OCI-M2 (cell line): ENCODE measurements at regions not wholly inside any gene's neighbourhood (a gene's known extent, or its start where the extent isn't known, plus 50 kb on each side); places are given as distances from the start of the nearest gene placed in this dataset.

Experiments used
- DNase-seq: peaks from one replicate; lab custom pipeline; 2025; ENCODE audit not compliant: unreplicated experiment; lab: John Stamatoyannopoulos, UW

DNA sequence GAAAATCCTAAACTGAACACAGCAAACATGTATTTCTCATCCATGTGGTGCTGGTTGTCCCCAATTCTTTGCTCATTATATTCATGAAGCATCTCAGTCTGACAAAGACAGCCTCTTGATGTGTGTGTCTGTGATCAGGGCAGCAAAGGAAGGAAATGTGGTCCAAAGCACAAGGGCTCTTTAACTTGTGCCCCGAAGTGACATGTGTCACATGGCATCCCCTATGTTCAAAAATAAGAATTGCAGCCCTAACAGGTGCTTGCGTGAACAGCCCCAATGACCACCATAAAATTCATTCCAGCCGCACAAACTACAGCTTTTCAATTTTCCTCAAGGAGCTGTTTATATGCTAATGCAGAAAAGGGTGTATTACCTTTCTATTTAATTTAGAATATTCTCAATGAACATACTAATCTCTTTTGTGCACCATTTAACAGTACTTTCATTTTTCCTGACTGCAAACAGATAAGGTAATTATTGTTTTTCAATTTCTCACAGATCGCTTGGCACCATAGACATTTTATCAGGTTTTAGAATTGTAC lies 231.9 kb upstream of the CTSO start:
- DNase-seq, result no peak

DNA sequence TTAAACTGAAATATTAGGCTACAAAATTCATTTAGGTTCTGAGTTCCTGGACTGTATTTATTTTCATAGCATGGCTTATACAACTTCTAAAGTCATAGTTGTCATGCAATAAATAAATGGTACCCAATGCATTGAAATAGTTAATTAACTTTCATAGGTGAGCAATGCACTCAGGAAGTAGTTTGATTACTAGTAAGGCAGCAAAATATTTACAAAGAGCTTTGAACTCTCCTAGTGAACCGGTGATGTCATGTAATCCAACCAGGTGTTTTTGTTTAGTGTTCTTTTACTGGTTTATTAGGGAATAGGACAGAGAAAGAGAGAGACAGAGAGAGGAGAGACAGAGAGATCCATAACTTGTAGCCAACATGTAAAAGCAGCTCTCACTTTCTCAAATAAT lies 228.6 kb upstream of the CTSO start:
- no peak for DNase-seq

- no peak for DNase-seq
These were observed 224.3 kb upstream of the CTSO start for GRCh38 chr4:156177941-156178340.

DNA sequence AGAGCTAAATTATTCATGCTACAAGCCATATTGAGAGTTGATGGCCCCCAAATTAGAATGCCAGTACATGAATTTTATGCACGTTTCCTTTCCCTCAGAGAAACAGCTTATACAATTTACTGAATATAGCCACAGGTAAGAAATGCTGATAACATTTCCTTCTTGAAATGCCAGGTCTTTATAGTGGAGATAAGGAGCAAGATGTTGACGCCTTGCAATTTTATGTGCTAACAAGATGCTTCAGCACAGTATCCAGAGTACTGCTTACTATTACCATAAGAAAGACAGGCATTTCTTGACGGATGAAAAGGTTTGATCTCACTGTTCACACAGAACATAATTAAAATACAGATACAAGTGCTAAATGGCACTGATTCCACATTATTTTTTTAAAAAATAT lies 223.2 kb upstream of the CTSO start:
- DNase-seq, result no peak

- no peak for DNase-seq
These were observed 220.3 kb upstream of the CTSO start for GRCh38 chr4:156173937-156174336.

GRCh38 chr4:156173486-156173885 lies 219.8 kb upstream of the CTSO start:
- no peak for DNase-seq

DNA sequence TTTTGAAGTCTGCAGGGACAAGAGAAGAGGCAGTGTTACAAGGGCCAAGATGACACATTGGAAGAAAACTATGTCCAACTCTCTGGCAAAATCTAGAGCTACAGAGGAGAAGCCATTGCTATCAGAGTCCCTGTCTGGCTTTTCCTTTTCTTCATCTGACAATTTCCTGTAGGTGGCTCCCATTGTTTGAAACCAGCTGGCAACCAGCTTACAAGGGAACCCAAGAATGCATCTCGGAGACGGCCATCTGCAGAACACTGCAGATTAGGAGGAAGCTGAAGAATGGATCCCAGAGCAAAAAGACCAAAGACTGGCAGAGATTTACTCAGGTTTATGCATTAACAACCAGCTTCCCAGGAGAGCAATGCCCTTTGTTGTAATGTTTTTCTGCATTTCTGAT lies 216.2 kb upstream of the CTSO start:
- DNase-seq, result no peak

DNA sequence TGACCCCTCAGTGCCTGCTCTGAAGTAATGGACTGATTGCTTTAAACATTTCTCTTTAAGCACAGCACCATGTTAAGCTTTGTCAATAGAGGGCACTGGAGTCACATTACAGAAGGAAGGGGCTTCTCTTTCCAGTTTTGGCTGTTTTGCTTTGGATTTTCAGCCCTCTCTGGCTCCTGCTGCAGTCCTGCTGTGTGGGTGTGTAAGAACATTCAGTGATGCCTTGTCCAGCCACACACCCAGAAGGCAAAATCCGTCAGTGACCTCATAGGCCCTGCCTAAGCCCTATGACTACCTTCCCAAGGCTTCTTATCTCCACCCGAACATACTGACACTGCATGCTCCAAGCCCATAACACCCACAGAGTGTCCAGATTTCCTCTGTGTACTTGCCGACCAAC lies 215.3 kb upstream of the CTSO start:
- DNase-seq, result no peak

DNA sequence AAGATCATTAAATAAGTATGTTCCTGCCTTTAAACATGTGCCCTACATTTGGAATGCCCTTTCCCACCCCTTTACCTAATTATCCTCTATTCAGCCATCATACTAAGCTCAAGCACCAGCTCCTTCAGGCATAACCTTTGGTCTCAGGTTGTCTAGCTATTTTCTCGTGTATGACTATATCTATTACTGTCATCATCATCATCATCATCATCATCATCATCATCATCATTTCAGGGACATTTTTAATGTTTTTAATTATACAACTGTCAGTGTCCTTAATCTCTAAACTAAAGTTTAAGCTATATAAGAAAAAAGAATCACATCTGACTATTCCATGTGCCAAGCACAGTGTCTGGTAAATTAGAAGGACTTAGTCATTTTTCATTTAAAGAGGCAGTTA lies 214.6 kb upstream of the CTSO start:
- no peak for DNase-seq

DNA sequence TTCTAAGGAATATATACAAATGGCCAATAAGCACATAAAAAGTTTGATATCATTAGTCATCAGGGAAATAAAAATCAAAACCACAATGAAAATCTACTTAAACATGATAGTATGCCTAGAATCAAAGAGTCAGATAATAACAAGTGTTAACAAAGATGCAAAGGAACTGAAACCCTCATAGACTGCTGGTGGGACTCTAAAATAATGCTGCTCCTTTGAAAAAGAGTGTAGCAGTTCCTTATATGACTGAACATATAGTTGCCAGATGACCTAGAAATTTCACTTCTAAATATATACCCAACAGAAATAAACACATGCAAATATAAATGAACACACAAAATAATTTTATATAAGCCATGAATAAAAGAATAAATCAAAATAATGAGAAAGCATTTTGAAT lies 205.1 kb upstream of the CTSO start:
- no peak for DNase-seq

DNA sequence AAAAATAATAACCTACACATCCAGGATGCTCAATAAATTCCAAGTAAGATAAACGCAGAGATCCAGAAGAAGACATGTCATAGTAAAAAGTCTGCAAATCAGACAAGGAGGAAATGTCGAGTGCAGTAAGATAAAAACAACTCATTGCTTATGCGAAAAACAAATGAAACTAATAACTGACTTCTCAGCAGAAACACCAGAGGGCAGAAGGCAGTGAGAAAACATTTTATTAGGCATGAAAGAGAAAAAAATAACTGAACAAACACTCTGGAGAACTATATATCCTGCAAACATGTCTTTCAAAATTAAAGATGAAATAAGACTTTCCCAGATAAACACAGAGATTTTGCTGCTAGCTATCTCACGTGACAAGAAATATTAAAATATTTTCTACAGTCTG lies 201.3 kb upstream of the CTSO start:
- DNase-seq, result no peak

DNA sequence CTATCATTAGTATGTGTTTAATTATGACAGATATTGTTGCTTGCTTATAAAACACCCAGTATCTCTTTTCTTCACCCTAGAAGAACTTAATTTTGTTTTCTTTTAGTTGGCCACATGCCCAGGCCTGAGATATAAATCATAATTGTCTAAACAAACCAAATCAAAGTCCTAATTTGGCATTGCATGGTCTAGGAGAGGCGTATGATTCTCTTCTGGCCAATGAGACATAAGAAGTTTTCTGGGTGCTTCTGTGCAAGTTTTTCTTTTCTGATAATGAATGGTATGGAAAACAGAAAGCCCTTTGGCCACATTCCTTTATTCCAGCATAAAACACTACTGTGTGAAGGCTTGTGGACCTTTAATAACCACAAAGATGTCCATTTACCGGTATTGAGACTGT lies 192.9 kb upstream of the CTSO start:
- no peak for DNase-seq

GRCh38 chr4:156144961-156145360 lies 191.3 kb upstream of the CTSO start:
- DNase-seq, result no peak

- DNase-seq, result no peak
These were observed 185.2 kb upstream of the CTSO start for GRCh38 chr4:156138781-156139280.

DNA sequence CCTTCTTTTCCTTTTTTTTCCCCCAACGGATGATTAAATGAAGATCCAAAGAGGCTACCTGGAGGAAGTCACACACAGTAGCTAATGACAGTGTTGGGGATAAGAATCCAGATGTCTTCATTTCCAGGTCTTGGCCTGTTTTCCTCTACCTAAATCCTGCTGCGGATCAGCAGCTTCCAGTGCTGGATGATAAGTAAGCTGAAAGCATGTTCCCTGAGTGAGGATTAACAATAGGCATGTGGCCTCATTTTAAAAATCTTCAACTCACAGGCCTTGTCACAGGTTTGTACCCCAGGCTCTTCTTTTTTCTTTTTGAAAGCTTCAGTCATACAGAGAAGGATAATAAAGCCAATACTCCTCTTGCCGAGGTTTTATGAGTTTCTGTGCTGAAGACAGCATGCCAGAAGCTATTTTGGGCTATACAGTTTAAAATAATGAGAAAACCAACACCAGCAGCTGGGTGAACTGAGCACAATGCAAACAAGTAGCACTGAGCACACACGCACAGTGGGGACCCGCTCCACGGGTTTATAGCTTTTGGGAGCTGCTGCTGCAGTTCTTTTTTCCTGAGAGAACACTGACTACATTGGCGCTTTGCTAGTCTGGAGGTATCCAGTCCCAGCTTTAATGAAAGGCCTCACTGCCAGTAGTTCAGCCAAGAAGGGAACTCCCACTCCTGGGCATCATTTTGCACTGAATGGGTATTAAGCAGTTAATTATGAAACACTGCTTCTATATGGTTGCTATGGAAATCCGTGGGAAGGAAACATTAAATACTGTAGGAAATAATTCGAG lies 184.2 kb upstream of the CTSO start:
- DNase-seq, result no peak

DNA sequence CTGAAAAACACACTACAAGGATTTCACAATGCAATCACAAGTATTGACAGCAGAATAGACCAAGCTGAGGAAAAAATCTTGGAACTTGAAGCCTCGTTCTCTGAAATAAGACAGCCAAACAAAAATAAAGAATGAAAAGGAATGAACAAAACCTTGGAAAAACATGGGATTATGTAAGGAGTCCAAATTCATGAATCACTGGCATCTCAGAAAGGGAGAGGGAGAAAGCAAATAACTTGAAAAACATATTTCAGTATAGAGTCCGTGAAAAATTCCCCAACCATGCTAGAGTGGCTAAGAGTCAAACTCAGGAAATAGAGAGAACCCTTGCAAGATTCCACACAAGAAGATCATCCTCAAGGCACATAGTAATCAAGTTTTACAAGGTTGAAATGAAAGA lies 178.5 kb upstream of the CTSO start:
- no peak for DNase-seq

DNA sequence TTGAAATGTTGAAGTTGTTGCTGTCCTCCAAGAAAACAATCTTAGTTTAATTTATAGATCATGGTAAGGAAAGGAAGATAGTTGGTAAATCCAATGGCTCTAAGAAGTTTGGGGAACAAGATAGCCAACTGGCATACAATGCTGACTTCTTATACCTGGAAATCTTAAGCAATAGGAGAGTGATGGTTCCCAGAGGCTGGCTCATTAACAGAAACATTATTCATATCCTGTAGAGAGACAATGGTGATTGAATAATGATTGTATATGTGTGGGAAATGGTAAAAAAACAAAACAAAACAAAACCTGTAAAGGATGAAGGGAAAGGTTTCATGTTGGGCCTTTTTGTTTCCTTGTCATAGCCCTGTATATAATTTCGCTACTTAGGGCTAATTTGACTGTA lies 174.9 kb upstream of the CTSO start:
- no peak for DNase-seq

- no peak for DNase-seq
These were observed 165.0 kb upstream of the CTSO start for GRCh38 chr4:156118507-156119220.

DNA sequence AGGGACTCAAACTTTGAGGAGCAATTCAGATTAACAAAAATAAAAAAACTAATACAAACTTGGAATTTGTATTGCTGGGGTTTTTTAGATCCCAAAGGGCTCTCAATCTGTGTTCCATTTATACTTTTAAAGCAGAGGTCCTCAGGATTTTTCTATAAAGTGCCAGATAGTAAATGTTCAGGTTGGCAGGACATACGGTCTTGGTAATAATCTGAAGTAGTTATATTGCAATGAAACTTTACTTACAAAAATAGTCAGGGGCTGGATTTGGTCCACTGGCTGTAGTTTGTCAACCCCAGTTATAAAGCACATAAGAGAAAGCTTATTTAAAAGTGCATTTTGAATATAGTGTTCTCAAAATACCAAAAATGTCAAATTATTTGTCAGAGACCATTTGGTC lies 164.1 kb upstream of the CTSO start:
- no peak for DNase-seq

GRCh38 chr4:156116991-156117390 lies 163.3 kb upstream of the CTSO start:
- no peak for DNase-seq

DNA sequence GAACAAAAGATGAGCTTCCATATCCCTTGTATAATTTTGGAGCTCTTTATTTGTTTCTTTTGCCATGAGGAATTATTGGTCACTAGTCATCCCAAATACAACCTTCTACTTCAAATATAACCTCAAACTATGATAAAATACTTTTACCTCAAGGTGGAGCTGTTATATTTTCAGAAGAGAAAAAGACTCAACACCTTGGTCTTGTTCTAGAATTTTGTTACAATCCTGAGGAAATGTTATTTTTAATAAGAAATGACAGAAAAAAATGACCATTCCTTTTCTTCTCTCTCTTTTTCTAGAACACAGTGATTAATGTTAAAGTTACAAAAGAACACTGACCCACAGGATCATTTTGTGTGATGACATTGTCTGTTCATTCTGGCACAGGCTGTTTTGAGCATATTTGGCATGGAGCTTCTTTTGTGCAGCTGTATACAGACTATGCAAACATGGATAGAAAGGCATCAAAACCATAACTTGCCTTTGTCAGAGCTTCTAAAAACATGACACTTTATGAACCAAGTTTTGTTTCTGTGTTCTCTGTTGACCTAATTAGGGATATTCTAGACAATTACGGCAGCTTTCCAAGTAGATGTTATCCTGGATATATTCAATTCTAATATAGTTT lies 159.6 kb upstream of the CTSO start:
- no peak for DNase-seq

- DNase-seq, result no peak
These were observed 158.0 kb upstream of the CTSO start for GRCh38 chr4:156111686-156112085.
